ENCODE measurements at regions not wholly inside any gene's neighbourhood (a gene's known extent, or its start where the extent isn't known, plus 50 kb on each side); places are given as distances from the start of the nearest gene placed in this dataset.

DNA sequence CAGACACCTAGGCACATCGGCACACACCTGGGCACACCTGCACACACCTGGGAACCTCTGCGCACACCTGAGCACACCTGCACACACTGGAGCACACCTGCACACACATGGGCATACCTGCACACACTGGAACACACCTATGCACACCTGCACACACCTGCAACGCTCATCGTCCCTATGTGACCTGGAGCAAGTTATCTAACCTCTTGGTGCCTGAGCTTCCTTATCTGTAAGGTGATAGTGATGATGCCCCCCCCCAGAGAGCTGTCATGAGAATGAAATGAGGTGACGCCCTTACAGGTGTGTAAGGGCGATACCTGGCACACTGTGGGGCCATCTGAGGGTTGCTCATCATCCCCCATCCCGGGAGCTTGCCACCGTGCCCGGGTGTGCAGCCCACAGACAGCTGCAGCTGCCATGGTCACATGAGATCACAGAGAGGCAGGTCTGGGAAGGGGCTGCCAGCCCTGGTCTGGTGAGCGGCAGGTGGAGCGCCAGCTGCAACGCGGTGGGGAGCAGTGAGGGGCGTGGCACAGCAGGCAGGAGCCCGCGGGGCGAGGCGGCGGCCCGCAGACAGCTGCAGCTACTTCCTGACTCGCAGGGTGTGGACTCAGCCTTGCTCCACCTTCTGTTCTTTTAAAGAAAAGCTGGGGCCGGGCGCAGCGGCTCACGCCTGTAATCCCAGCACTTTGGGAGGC is 59.9 kb upstream of the FBRSL1 start:
- peak; percentile 30; the same call in 1 of the 3 replicates for ATAC-seq
- TF ChIP-seq ZFP30 (CRISPR knock-in tag; IDR thresholded peaks at IDR 0.05) (no peak), ZC3H10 (CRISPR knock-in tag; IDR thresholded peaks at IDR 0.05) (no peak), ESRRG (CRISPR knock-in tag; IDR thresholded peaks at IDR 0.05) (no peak), ZNF565 (CRISPR knock-in tag; conservative IDR thresholded peaks at IDR 0.05; ENCODE audit: low read depth) (no peak), SNAI2 (CRISPR knock-in tag; IDR thresholded peaks at IDR 0.05) (no peak), ARNTL (CRISPR knock-in tag; IDR thresholded peaks at IDR 0.05; ENCODE audit: borderline replicate concordance, low read depth) (no peak), TCF4 (CRISPR knock-in tag; IDR thresholded peaks at IDR 0.05; ENCODE audit: borderline replicate concordance) (no peak), OSR1 (CRISPR knock-in tag; IDR thresholded peaks at IDR 0.05) (no peak), BACH2 (CRISPR knock-in tag; IDR thresholded peaks at IDR 0.05; ENCODE audit: borderline replicate concordance) (no peak), RARB (CRISPR knock-in tag; IDR thresholded peaks at IDR 0.05) (no peak)
- TF ChIP-seq, protein P1, sequence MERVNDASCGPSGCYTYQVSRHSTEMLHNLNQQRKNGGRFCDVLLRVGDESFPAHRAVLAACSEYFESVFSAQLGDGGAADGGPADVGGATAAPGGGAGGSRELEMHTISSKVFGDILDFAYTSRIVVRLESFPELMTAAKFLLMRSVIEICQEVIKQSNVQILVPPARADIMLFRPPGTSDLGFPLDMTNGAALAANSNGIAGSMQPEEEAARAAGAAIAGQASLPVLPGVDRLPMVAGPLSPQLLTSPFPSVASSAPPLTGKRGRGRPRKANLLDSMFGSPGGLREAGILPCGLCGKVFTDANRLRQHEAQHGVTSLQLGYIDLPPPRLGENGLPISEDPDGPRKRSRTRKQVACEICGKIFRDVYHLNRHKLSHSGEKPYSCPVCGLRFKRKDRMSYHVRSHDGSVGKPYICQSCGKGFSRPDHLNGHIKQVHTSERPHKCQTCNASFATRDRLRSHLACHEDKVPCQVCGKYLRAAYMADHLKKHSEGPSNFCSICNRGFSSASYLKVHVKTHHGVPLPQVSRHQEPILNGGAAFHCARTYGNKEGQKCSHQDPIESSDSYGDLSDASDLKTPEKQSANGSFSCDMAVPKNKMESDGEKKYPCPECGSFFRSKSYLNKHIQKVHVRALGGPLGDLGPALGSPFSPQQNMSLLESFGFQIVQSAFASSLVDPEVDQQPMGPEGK (CRISPR knock-in tag; IDR thresholded peaks at IDR 0.05; ENCODE audit: borderline replicate concordance), result no peak

DNA sequence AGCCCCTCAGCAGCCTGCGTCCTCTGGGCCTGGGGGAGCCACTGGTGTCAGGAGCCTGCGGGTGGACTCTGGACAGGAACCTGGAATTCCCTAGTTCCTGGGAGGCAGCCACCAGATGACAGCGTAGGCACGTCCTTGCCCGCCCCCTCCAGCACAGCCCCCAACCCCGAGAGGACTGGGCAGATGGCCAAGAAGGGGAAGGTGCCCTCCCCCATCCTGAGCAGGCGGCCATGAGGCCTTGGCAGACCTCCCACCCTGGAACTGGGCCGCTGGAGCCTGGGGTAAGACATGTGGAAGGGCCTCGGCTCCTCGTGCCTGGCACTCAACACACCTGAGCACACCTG is 60.4 kb upstream of the FBRSL1 start:
- ATAC-seq, result no peak
- TF ChIP-seq SNAI2 (CRISPR knock-in tag; IDR thresholded peaks at IDR 0.05) (no peak), ESRRG (CRISPR knock-in tag; IDR thresholded peaks at IDR 0.05) (no peak), ISL1 (CRISPR knock-in tag; IDR thresholded peaks at IDR 0.05) (no peak), PPARA (CRISPR knock-in tag; IDR thresholded peaks at IDR 0.05; ENCODE audit: borderline replicate concordance) (no peak), TCF4 (CRISPR knock-in tag; IDR thresholded peaks at IDR 0.05; ENCODE audit: borderline replicate concordance) (no peak), ZFP3 (CRISPR knock-in tag; IDR thresholded peaks at IDR 0.05) (no peak), ZNF70 (CRISPR knock-in tag; IDR thresholded peaks at IDR 0.05) (no peak), ZNF8 (CRISPR knock-in tag; IDR thresholded peaks at IDR 0.05) (no peak), GLIS3 (CRISPR knock-in tag; IDR thresholded peaks at IDR 0.05) (no peak), CSDC2 (CRISPR knock-in tag; IDR thresholded peaks at IDR 0.05) (no peak), TSHZ2 (CRISPR knock-in tag; IDR thresholded peaks at IDR 0.05) (no peak), BACH2 (CRISPR knock-in tag; IDR thresholded peaks at IDR 0.05; ENCODE audit: borderline replicate concordance) (no peak), RARB (CRISPR knock-in tag; IDR thresholded peaks at IDR 0.05) (no peak), POU6F1 (CRISPR knock-in tag; IDR thresholded peaks at IDR 0.05; ENCODE audit: borderline replicate concordance, low read depth) (no peak), OSR1 (CRISPR knock-in tag; IDR thresholded peaks at IDR 0.05) (no peak)
- TF ChIP-seq, protein P2, sequence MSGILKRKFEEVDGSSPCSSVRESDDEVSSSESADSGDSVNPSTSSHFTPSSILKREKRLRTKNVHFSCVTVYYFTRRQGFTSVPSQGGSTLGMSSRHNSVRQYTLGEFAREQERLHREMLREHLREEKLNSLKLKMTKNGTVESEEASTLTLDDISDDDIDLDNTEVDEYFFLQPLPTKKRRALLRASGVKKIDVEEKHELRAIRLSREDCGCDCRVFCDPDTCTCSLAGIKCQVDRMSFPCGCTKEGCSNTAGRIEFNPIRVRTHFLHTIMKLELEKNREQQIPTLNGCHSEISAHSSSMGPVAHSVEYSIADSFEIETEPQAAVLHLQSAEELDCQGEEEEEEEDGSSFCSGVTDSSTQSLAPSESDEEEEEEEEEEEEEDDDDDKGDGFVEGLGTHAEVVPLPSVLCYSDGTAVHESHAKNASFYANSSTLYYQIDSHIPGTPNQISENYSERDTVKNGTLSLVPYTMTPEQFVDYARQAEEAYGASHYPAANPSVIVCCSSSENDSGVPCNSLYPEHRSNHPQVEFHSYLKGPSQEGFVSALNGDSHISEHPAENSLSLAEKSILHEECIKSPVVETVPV (CRISPR knock-in tag; IDR thresholded peaks at IDR 0.05), result no peak
- TF ChIP-seq, protein P1 (CRISPR knock-in tag; IDR thresholded peaks at IDR 0.05; ENCODE audit: borderline replicate concordance), result no peak

Data from SK-N-SH treated with all-trans-retinoic acid at 6 μM for 48 hours (cell line).